ENCODE measurements at regions not wholly inside any gene's neighbourhood (a gene's known extent, or its start where the extent isn't known, plus 50 kb on each side); places are given as distances from the start of the nearest gene placed in this dataset.
"Not testable (repeated sequence)": the region's sequence is repeated elsewhere in the genome, so short reads cannot be mapped to it uniquely, and the experiment has no call there.

- no peak for DNase-seq (ENCODE audit: low read depth in 2 of 2, low spot score in 1 of 2)
Measured at GRCh38 chr16:26856271-26856670, 210.5 kb upstream of the C16orf82 start.

DNA sequence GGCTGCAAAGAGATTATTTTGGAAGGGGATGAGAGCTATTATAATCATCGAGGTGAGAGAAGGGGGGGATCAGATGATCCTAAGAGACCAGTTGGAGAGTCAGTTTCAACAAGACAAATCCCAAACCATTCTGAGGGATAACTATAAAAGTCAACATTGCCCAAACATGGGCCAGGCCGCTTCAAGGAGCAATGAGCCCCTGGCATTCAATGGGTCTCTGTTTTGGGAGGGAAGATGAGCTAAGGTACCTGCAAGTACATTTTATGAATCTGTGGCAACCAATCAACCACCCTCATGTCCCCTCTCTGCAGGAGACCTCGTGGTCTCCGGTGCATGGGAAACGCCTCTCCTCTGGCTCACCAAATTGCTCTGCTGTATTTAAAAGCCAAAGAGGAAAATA, 209.9 kb upstream of the C16orf82 start:
- DNase-seq (ENCODE audit: low read depth in 2 of 2, low spot score in 1 of 2): no peak

DNA sequence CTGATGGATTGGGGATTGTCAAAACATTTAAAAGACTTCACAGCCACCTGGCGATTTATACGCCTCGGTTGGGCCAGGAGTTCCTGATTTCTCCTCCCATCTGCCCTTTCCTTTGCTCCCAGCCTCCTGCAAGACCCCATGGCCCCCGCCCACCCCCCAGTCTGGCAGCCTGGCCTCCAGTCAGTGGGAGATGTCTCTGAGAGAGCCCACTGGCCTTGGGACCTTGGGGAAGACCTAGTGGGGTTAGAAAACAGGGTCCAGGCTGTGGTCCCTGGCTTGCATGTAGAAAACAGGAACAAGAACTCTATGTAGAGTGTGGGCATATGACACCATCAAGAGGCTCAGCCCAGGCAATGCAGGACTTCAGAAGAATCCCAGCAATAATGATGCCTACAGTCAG, 209.4 kb upstream of the C16orf82 start:
- DNase-seq (ENCODE audit: low read depth in 2 of 2, low spot score in 1 of 2): no peak

DNA sequence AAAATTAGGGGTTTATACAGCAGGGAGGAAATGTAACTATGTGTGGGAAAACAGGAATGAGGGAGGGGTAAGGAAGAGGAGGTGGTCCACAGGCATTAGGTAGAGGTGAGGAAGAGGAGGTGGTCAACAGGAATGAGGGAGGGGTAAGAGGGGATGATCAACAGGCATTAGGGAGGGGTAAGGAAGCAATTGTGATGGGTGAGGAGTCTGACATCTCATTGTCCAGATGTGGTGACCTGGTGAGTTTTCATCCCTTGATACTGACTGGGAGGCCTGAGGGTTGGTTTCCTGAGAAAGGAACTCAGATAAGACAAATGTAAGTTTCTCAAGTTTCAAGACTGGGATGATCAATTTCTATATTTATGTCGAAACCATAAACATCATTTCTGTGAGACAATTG, 206.2 kb upstream of the C16orf82 start:
- DNase-seq (ENCODE audit: low read depth in 2 of 2, low spot score in 1 of 2): no peak

- no peak for DNase-seq (ENCODE audit: low read depth in 2 of 2, low spot score in 1 of 2)
Measured at GRCh38 chr16:26863931-26864330, 202.8 kb upstream of the C16orf82 start.

- not testable (repeated sequence) for DNase-seq (ENCODE audit: low read depth in 2 of 2, low spot score in 1 of 2)
Measured at GRCh38 chr16:26874318-26874717, 192.4 kb upstream of the C16orf82 start.

- no peak for DNase-seq (ENCODE audit: low read depth in 2 of 2, low spot score in 1 of 2)
Measured at GRCh38 chr16:26877421-26877820, 189.3 kb upstream of the C16orf82 start.

DNA sequence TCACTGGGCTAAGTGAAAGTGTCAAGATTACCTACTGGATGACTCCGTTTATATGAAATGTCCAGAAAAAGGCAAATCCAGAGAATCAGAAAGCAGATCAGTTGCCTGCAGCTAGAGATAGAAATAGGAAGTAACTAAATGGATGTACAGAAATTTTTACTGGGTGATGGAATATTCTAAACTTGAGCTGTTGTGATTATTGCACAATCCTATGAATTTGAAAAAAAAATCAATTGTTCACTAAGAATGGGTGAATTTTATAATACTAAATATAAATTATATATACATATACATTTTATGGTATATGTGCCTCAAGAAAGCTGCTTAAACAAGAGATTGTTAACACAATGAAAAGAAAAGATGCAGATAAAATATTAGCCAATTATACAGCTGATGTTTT, 181.1 kb upstream of the C16orf82 start:
- no peak for DNase-seq (ENCODE audit: low read depth in 2 of 2, low spot score in 1 of 2)

- no peak for DNase-seq (ENCODE audit: low read depth in 2 of 2, low spot score in 1 of 2)
Measured at GRCh38 chr16:26889740-26890139, 177.0 kb upstream of the C16orf82 start.

DNA sequence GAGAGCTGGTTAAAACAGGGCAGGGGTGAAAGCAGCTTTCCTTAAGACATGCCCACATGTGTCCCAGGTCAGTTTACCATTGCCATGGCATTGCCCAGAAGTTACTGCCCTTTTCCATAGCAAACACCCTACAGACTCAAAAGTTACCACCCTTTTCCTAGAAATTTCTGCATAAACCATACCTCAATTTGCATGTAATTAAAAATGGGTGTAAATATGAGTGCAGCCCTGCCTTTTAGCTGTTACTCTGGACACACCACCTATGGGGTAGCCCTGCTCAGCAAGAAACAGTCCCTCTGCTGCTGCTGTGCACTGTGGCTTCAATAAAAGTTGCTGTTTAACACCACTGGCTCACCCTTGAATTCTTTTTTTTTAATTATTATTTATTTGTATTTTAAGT, 168.5 kb upstream of the C16orf82 start:
- no peak for DNase-seq (ENCODE audit: low read depth in 2 of 2, low spot score in 1 of 2)

- no peak for DNase-seq (ENCODE audit: low read depth in 2 of 2, low spot score in 1 of 2)
Measured at GRCh38 chr16:26901196-26901861, 165.4 kb upstream of the C16orf82 start.

DNA sequence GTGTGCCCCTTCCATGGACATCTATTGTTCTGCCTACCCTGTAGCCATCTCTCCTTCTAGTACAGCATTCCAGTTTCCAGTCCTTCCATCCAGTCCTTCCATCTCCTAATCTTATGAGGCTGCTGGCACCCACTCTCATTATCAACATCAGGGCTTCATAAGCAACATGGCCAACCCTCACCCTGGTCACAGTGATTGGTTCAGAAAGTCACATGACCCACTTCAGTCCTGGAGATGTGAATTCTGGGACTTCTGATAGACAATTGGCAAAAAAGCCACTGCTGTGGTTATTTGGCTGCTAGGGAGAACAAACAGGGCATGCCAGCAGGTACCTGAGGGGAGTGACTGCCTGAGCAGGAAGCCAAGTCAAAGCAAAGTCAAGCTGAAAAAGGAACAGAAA, 164.7 kb upstream of the C16orf82 start:
- DNase-seq (ENCODE audit: low read depth in 2 of 2, low spot score in 1 of 2): no peak

- no peak for DNase-seq (ENCODE audit: low read depth in 2 of 2, low spot score in 1 of 2)
Measured at GRCh38 chr16:26905336-26905735, 161.4 kb upstream of the C16orf82 start.

- no peak for DNase-seq (ENCODE audit: low read depth in 2 of 2, low spot score in 1 of 2)
Measured at GRCh38 chr16:26909623-26910022, 157.1 kb upstream of the C16orf82 start.

DNA sequence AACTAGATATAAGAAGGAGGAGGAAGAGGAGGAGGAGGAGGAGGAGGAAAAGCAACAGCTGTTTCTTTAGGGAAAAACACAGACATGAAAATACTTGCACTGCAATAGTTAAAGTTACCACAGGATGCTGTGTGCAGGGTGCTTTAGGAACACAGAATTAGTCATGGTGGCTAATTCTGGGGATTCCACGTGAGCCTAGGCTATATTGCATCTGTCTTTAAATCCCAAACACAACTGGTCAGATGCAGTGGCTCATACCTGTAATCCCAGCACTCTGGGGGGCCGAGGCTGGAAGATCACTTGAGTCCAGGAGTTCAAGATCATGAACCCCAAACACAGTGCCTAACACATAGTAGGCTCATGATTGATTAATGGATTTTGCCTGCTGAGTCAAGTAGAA, 155.3 kb upstream of the C16orf82 start:
- DNase-seq (ENCODE audit: low read depth in 2 of 2, low spot score in 1 of 2): no peak

GRCh38 chr16:26913851-26914250, 152.9 kb upstream of the C16orf82 start:
- no peak for DNase-seq (ENCODE audit: low read depth in 2 of 2, low spot score in 1 of 2)

DNA sequence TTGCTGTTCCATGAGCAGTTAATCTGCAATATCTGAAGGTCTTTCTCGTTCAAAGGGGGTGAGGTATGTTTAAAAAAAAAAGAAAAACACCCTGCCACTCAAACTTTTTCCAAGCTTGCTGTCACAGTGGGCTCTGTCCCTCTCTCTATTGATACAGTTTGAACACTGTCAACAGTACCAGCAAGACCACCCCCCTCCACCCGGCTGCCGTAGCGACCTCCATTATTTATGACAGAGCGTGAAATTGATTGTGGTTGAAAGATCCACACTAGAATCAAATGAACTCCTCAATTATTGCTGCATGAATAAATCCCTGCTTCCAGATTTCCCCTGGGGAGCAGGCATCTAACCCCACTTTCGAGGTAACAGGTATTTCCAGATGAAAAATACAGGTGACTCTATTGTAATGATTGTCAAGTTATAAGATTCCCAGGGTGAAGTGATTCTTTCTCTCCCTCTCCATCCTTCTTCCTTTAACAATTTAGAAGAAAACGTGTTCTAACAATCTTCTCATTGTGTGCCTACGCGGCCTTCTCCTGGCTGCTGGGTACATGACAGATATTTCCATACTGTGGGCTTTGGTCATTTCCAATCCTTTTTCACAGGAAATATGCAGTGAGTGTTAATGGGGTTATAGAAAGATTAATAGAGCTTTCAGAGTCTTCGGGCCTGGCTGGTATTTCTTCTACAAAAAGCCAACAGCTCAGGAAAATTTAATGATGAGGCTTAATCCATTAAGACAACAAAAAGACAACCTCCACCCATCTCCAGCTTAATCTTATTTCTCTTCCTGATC, 135.7 kb upstream of the C16orf82 start:
- no peak for DNase-seq (ENCODE audit: low read depth in 2 of 2, low spot score in 1 of 2)

GRCh38 chr16:26950636-26951035, 116.1 kb upstream of the C16orf82 start:
- DNase-seq (ENCODE audit: low read depth in 2 of 2, low spot score in 1 of 2): no peak

GRCh38 chr16:26951950-26952349, 114.8 kb upstream of the C16orf82 start:
- DNase-seq (ENCODE audit: low read depth in 2 of 2, low spot score in 1 of 2): no peak

GRCh38 chr16:26952411-26952810, 114.3 kb upstream of the C16orf82 start:
- no peak for DNase-seq (ENCODE audit: low read depth in 2 of 2, low spot score in 1 of 2)

- no peak for DNase-seq (ENCODE audit: low read depth in 2 of 2, low spot score in 1 of 2)
Measured at GRCh38 chr16:26957283-26957859, 109.4 kb upstream of the C16orf82 start.

DNA sequence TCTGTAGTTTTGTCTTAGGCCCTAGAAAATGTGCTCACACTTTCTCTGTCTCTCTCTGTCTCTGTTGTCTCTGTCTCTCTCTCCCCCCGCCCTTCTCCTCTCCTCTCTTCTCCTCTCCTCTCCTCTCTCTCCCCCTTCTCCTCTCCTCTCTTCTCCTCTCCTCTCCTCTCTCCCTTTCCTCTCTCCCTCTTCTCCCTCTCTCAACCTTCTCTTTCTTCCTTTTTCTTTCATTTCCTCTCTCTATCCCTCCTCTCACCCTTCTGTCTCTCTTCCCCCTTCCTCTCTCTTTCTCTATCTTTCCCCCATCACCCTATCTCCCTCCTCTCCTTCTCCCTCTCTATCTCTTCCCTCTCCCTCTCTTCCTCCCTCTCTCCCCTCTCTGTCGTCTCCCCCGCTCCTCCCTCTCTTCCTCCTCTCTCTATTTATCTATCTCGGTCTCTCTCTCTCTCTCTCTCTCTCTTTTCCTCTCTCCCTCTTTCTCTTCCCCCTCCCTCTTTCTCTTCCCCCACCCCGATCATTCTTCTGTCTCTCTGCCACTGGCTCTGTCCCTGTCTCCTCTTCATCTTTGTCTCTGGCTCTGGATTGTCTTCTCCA, 107.2 kb upstream of the C16orf82 start:
- no peak for DNase-seq (ENCODE audit: low read depth in 2 of 2, low spot score in 1 of 2)
